GM12891 (cell line): ENCODE measurements at regions not wholly inside any gene's neighbourhood (a gene's known extent, or its start where the extent isn't known, plus 50 kb on each side); places are given as distances from the start of the nearest gene placed in this dataset.

Experiments
- PAX5 ChIP-seq: IDR thresholded peaks from 2 replicates; pipeline ENCODE4 v1.6.1; 2011; ENCODE audit warnings: low read length, moderate library complexity, mild to moderate bottlenecking; ENCODE audit not compliant: insufficient read depth, severe bottlenecking
- POLR2A ChIP-seq: IDR thresholded peaks from 2 replicates; pipeline ENCODE4 v1.6.1; 2011; ENCODE audit warnings: low read depth, low read length, control low read depth
- POLR2AphosphoS5 ChIP-seq: IDR thresholded peaks from 2 replicates; pipeline ENCODE4 v1.6.1; 2011; ENCODE audit warnings: low read depth, low read length, control low read depth
- POU2F2 ChIP-seq: IDR thresholded peaks from 2 replicates; pipeline ENCODE4 v1.6.1; 2011; ENCODE audit warnings: low read depth, mild to moderate bottlenecking, control low read depth, low read length, moderate library complexity
- SPI1 ChIP-seq: IDR thresholded peaks from 2 replicates; pipeline ENCODE4 v1.6.1; 2011; ENCODE audit warnings: low read depth, low read length, control low read depth
- TAF1 ChIP-seq: IDR thresholded peaks from 2 replicates; pipeline ENCODE4 v1.6.1; 2011; ENCODE audit warnings: low read depth, low read length, control low read depth

GRCh38 chr2:84152462-84152861 is 306.6 kb downstream of the SUCLG1 start:
- TF ChIP-seq POLR2AphosphoS5 (no peak), SPI1 (no peak), POLR2A (no peak), TAF1 (no peak), PAX5 (no peak), POU2F2 (no peak)
